Endothelial cell of umbilical vein (primary cell): ENCODE measurements at regions not wholly inside any gene's neighbourhood (a gene's known extent, or its start where the extent isn't known, plus 50 kb on each side); places are given as distances from the start of the nearest gene placed in this dataset.

Experiments used
- BruUV-seq: library from RNA; stranded (reverse); fragments of 400-500 nt; replicated peaks from 2 replicates; lab custom pipeline; 2021; lab: Mats Ljungman, UMichigan
- CTCF ChIA-PET: fragments of 300-600, 350-600 bp; sonication (Branson Sonifier 250); formaldehyde crosslinking; loops from one replicate; lab custom pipeline; 2021; ENCODE audit warnings: antibody characterized with exemption, inconsistent platforms; lab: Charles Lee
- POLR2A ChIA-PET: fragments of 300-600, 350-600 bp; sonication (Branson Sonifier 250); formaldehyde crosslinking; loops from one replicate; lab custom pipeline; 2021; ENCODE audit warnings: antibody characterized with exemption, inconsistent platforms; lab: Charles Lee
- DNase-seq: peaks from one replicate; pipeline ENCODE4 v3.0.0-alpha.2; 2011; ENCODE audit warnings: low read depth, low spot score
- FAIRE-seq: peaks from 2 replicates; lab custom pipeline; 2011; peaks lifted over from hg19 to GRCh38; lab: Jason Lieb, UNC
- H2AFZ ChIP-seq: 2 replicates; pipeline ENCODE4 v1.6.0; 2012; ENCODE audit warnings: low read depth, low read length, control low read depth, inconsistent platforms
- H3K27ac ChIP-seq: 2 replicates; pipeline ENCODE4 v1.5.1; 2011; ENCODE audit warnings: low read depth, mild to moderate bottlenecking, control low read depth, low read length, moderate library complexity; ENCODE audit not compliant: insufficient read depth
- H3K27me3 ChIP-seq, 2 experiments: 2 replicates each; pipeline versions ENCODE4 v1.6.0 to v1.6.1; 2011; ENCODE audit warnings: low read length in 2 of 2, mixed read lengths in 1 of 2; ENCODE audit not compliant: control insufficient read depth in 2 of 2, insufficient read depth in 2 of 2
- H3K36me3 ChIP-seq, 2 experiments: 2 replicates in 1 of 2; 3 replicates in 1 of 2; pipeline ENCODE4 v1.5.1; 2011; ENCODE audit warnings: low read length in 2 of 2, mild to moderate bottlenecking in 1 of 2, moderate library complexity in 1 of 2; ENCODE audit not compliant: control insufficient read depth in 2 of 2, insufficient read depth in 2 of 2; ENCODE audit errors: extremely low read depth in 1 of 2
- H3K4me1 ChIP-seq: 3 replicates; pipeline ENCODE4 v1.5.1; 2011; ENCODE audit warnings: mild to moderate bottlenecking, low read length; ENCODE audit not compliant: control insufficient read depth, insufficient read depth; ENCODE audit errors: extremely low read depth
- H3K4me2 ChIP-seq: 2 replicates; pipeline ENCODE4 v1.6.1; 2011; ENCODE audit warnings: low read length, control low read depth, mixed read lengths; ENCODE audit not compliant: insufficient read depth
- H3K4me3 ChIP-seq, 3 experiments: fragments of 200-600 bp in 1 of 3; sonication (generic), shearing (Covaris generic) in 1 of 3; replicated peaks in 1 of 3; 2 replicates each; pipeline ENCODE4 v1.5.1; 2011 to 2016; ENCODE audit warnings: control low read depth in 3 of 3, low read length in 3 of 3, mild to moderate bottlenecking in 2 of 3, inconsistent platforms in 1 of 3, low read depth in 1 of 3, moderate library complexity in 1 of 3; ENCODE audit not compliant: insufficient read depth in 1 of 3
- H3K79me2 ChIP-seq: 2 replicates; pipeline ENCODE4 v1.6.0; 2012; ENCODE audit warnings: low read length, inconsistent platforms; ENCODE audit not compliant: control insufficient read depth, insufficient read depth
- H3K9ac ChIP-seq: replicated peaks from 2 replicates; pipeline ENCODE3; 2011; ENCODE audit warnings: low read length, control low read depth; ENCODE audit not compliant: insufficient read depth; ENCODE audit errors: extremely low read depth
- H3K9me1 ChIP-seq: replicated peaks from 3 replicates; pipeline ENCODE4 v1.6.0; 2011; ENCODE audit warnings: mild to moderate bottlenecking, low read length; ENCODE audit not compliant: control insufficient read depth, insufficient read depth; ENCODE audit errors: extremely low read depth
- H3K9me3 ChIP-seq: replicated peaks from 2 replicates; pipeline ENCODE4 v1.5.1; 2012; ENCODE audit warnings: low read length, inconsistent platforms; ENCODE audit not compliant: control insufficient read depth, insufficient read depth
- H4K20me1 ChIP-seq: replicated peaks from 2 replicates; pipeline ENCODE3; 2011; ENCODE audit warnings: mild to moderate bottlenecking, low read length; ENCODE audit not compliant: control insufficient read depth, insufficient read depth; ENCODE audit errors: extremely low read depth
- EZH2 ChIP-seq: IDR thresholded peaks from 2 replicates; pipeline ENCODE4 v1.6.1; 2012; ENCODE audit warnings: borderline replicate concordance, low read depth, mild to moderate bottlenecking, moderate library complexity, low read length, inconsistent platforms; ENCODE audit not compliant: severe bottlenecking
- FOS ChIP-seq: IDR thresholded peaks from 2 replicates; pipeline ENCODE4 v1.6.1; 2011; ENCODE audit warnings: mild to moderate bottlenecking, low read length, moderate library complexity, borderline replicate concordance; ENCODE audit not compliant: insufficient read depth
- GATA2 ChIP-seq: IDR thresholded peaks from 2 replicates; pipeline ENCODE4 v1.7.0; 2011; ENCODE audit warnings: low read depth, mild to moderate bottlenecking, moderate library complexity, mixed read lengths, low read length; ENCODE audit not compliant: insufficient read length, insufficient read depth
- JUN ChIP-seq: IDR thresholded peaks from 2 replicates; pipeline ENCODE4 v1.6.1; 2011; ENCODE audit warnings: borderline replicate concordance, low read depth; ENCODE audit not compliant: insufficient read length, insufficient read depth
- MYC ChIP-seq: IDR thresholded peaks from one replicate; pipeline ENCODE4 v1.6.1; 2011; ENCODE audit warnings: mild to moderate bottlenecking, low read depth, low read length
- POLR2A ChIP-seq: IDR thresholded peaks from 2 replicates; pipeline ENCODE4 v1.6.1; 2012; ENCODE audit warnings: low read depth, mild to moderate bottlenecking, control low read depth, low read length
- POLR2AphosphoS5 ChIP-seq: IDR thresholded peaks from 2 replicates; pipeline ENCODE4 v1.6.1; 2012; ENCODE audit warnings: low read depth, mild to moderate bottlenecking, control low read depth, low read length, moderate library complexity; ENCODE audit not compliant: insufficient read depth
- dilution Hi-C: fragments of 300-500 bp; cut with MboI; formaldehyde crosslinking; loops from one replicate; pipeline ENCODE4 v1.15.0; 2019; ENCODE audit warnings: low sequenced_read_pairs; ENCODE audit not compliant: extremely low pct_ligation_motif_present
- intact Hi-C: fragments of 100-400 bp; cut with micrococcal nuclease; formaldehyde crosslinking; loops from one replicate; pipeline ENCODE4 v1.10.0; 2022
- TF ChIP-seq, protein P1 (sequence below): IDR thresholded peaks from 2 replicates; pipeline ENCODE4 v1.6.1; 2011; ENCODE audit not compliant: insufficient read depth, insufficient read length
- TF ChIP-seq, protein P2 (sequence below), 2 donors: IDR thresholded peaks; 1 replicate in 1 of 2; 2 replicates in 1 of 2; pipeline ENCODE4 v1.5.1; 2011; ENCODE audit warnings: low read length in 2 of 2, mild to moderate bottlenecking in 2 of 2, moderate library complexity in 2 of 2, control low read depth in 1 of 2, inconsistent platforms in 1 of 2, low read depth in 1 of 2; ENCODE audit not compliant: insufficient read depth in 1 of 2; ENCODE audit errors: extremely low read depth in 1 of 2

DNA sequence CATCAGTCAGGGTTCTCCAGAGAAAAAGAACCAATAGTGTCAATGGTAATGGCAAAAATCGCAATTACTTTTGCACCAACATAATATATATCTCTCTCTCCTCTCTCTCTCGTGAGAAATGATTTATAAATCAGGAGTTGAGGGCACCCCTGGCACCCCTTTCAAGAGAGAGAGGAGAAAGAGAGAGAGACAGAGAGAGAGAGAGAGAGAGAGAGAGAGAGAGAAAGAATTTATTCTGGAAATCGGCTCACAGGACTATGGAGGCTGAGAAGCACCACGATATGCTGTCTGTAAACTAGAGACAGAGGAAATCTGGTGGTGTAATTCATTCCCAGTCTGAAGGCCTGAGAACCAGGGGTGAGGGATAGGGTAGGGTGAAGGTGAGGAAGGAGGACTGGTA lies 201.9 kb upstream of the MAP3K7 start:
- no TSS peak for BruUV-seq
- Histone ChIP-seq H3K79me2 (no peaks in the 10 kb centered on the region), H2AFZ (no peak overlapping the region), H4K20me1 (no peaks in the 10 kb centered on the region), H3K4me2 (no peak overlapping the region), H3K4me1 (no peaks in the 10 kb centered on the region), H3K27ac (no peak overlapping the region), H3K9ac (no peak overlapping the region), H3K36me3 (no peaks in the 10 kb centered on the region), H3K4me3 (no peak overlapping the region), H3K27me3 (no peaks in the 10 kb centered on the region), H3K9me1 (no peaks in the 10 kb centered on the region), H3K9me3 (no peaks in the 10 kb centered on the region)
- ChIA-PET POLR2A (no interaction called here), CTCF (no interaction called here)
- intact Hi-C loops (no loop called here), dilution Hi-C loops (no loop called here)
- no peak for DNase-seq
- TF ChIP-seq MYC (no peak), FOS (no peak), EZH2 (no peak), JUN (no peak), POLR2A (no peak), GATA2 (no peak), POLR2AphosphoS5 (no peak)
- TF ChIP-seq, protein P1, sequence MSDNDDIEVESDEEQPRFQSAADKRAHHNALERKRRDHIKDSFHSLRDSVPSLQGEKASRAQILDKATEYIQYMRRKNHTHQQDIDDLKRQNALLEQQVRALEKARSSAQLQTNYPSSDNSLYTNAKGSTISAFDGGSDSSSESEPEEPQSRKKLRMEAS: no peak
- TF ChIP-seq, protein P2, sequence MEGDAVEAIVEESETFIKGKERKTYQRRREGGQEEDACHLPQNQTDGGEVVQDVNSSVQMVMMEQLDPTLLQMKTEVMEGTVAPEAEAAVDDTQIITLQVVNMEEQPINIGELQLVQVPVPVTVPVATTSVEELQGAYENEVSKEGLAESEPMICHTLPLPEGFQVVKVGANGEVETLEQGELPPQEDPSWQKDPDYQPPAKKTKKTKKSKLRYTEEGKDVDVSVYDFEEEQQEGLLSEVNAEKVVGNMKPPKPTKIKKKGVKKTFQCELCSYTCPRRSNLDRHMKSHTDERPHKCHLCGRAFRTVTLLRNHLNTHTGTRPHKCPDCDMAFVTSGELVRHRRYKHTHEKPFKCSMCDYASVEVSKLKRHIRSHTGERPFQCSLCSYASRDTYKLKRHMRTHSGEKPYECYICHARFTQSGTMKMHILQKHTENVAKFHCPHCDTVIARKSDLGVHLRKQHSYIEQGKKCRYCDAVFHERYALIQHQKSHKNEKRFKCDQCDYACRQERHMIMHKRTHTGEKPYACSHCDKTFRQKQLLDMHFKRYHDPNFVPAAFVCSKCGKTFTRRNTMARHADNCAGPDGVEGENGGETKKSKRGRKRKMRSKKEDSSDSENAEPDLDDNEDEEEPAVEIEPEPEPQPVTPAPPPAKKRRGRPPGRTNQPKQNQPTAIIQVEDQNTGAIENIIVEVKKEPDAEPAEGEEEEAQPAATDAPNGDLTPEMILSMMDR (IDR thresholded peaks at IDR 0.05; ENCODE audit: extremely low read depth in 1 of 2, insufficient read depth in 1 of 2, low read depth in 1 of 2, low read length in 2 of 2): no peak
- no peak for FAIRE-seq
